ENCODE measurements at regions not wholly inside any gene's neighbourhood (a gene's known extent, or its start where the extent isn't known, plus 50 kb on each side); places are given as distances from the start of the nearest gene placed in this dataset.
A peak's percentile ranks its signal among the peaks of the same experiment; 100 is the strongest.

- Histone ChIP-seq H3K27me3 (no peaks in the 10 kb centered on the region), H3K9me2 (replicated peaks; ENCODE audit: insufficient read depth) (no peaks in the 10 kb centered on the region), H3K79me2 (no peaks in the 10 kb centered on the region), H3K9me3 (ENCODE audit: low read depth) (no peaks in the 10 kb centered on the region), H2AFZ (no peak overlapping the region), H3K36me3 (replicated peaks; ENCODE audit: insufficient read depth, low read depth) (no peaks in the 10 kb centered on the region), H3K4me1 (ENCODE audit: insufficient read depth) (no peaks in the 10 kb centered on the region), H3K4me2 (no peak overlapping the region), H4K20me1 (ENCODE audit: insufficient read depth, poor library complexity, severe bottlenecking) (no peaks in the 10 kb centered on the region), H3K4me3 (no peak overlapping the region), H3K27ac (no peak overlapping the region)
- 93% methylated on average over 10 of the region's 10 CpGs for WGBS (ENCODE audit: low lambda C conversion rate, missing lambda C conversion rate)
- no peak for TF ChIP-seq EZH2phosphoT487 (IDR thresholded peaks at IDR 0.05; ENCODE audit: low read depth, severe bottlenecking, unreplicated experiment)
- no peak for TF ChIP-seq CTCF (IDR thresholded peaks at IDR 0.05; ENCODE audit: poor library complexity)
- TF ChIP-seq EZH2 (IDR thresholded peaks at IDR 0.05; ENCODE audit: borderline replicate concordance): no peak
- no peak for DNase-seq (ENCODE audit: low spot score)
These were observed 330.7 kb downstream of the MTX2 start for GRCh38 chr2:176599796-176600485.

GRCh38 chr2:176601066-176601465 lies 331.8 kb downstream of the MTX2 start:
- no peaks in the 10 kb centered on the region for H4K20me1 ChIP-seq (ENCODE audit: insufficient read depth, poor library complexity, severe bottlenecking)
- H3K9me3 ChIP-seq (ENCODE audit: low read depth): no peaks in the 10 kb centered on the region
- H3K4me3 ChIP-seq: no peak overlapping the region
- H3K4me2 ChIP-seq: no peak overlapping the region
- DNase-seq (ENCODE audit: low spot score): no peak
- no peaks in the 10 kb centered on the region for H3K79me2 ChIP-seq
- no peaks in the 10 kb centered on the region for H3K27me3 ChIP-seq
- no peaks in the 10 kb centered on the region for H3K4me1 ChIP-seq (ENCODE audit: insufficient read depth)
- 63% methylated on average over 2 of the region's 2 CpGs for WGBS (ENCODE audit: low lambda C conversion rate, missing lambda C conversion rate)
- H3K27ac ChIP-seq: no peak overlapping the region
- no peaks in the 10 kb centered on the region for H3K36me3 ChIP-seq (replicated peaks; ENCODE audit: insufficient read depth, low read depth)
- no peak overlapping the region for H2AFZ ChIP-seq
- TF ChIP-seq EZH2 (IDR thresholded peaks at IDR 0.05; ENCODE audit: borderline replicate concordance): no peak
- TF ChIP-seq EZH2phosphoT487 (IDR thresholded peaks at IDR 0.05; ENCODE audit: low read depth, severe bottlenecking, unreplicated experiment): no peak
- TF ChIP-seq CTCF (IDR thresholded peaks at IDR 0.05; ENCODE audit: poor library complexity): no peak
- no peaks in the 10 kb centered on the region for H3K9me2 ChIP-seq (replicated peaks; ENCODE audit: insufficient read depth)

GRCh38 chr2:176612036-176612435 lies 342.8 kb downstream of the MTX2 start:
- Histone ChIP-seq H3K27ac (peak overlapping the region; percentile 34), H3K9me3 (ENCODE audit: low read depth) (no peaks in the 10 kb centered on the region), H3K79me2 (no peaks in the 10 kb centered on the region), H3K27me3 (no peaks in the 10 kb centered on the region), H3K9me2 (replicated peaks; ENCODE audit: insufficient read depth) (no peaks in the 10 kb centered on the region), H3K4me1 (ENCODE audit: insufficient read depth) (peaks cover 19% of the 10 kb centered on the region), H2AFZ (no peak overlapping the region), H4K20me1 (ENCODE audit: insufficient read depth, poor library complexity, severe bottlenecking) (no peaks in the 10 kb centered on the region), H3K36me3 (replicated peaks; ENCODE audit: insufficient read depth, low read depth) (no peaks in the 10 kb centered on the region), H3K4me3 (no peak overlapping the region), H3K4me2 (no peak overlapping the region)
- WGBS (ENCODE audit: low lambda C conversion rate, missing lambda C conversion rate): 73% methylated on average over 4 of the region's 4 CpGs
- no peak for DNase-seq (ENCODE audit: low spot score)
- TF ChIP-seq EZH2 (IDR thresholded peaks at IDR 0.05; ENCODE audit: borderline replicate concordance) (no peak), EZH2phosphoT487 (IDR thresholded peaks at IDR 0.05; ENCODE audit: low read depth, severe bottlenecking, unreplicated experiment) (no peak), CTCF (IDR thresholded peaks at IDR 0.05; ENCODE audit: poor library complexity) (no peak)
